Activated T-helper 2 cell treated with anti-CD3 and anti-CD28 coated beads, Interferon-gamma antibody, Interleukin-2, Interleukin-4, amounts not matched to agents 10 μg/mL and 5 μg/mL and 100 μg/mL, durations not matched to agents 14 hours and 24 hours and 36 hours (primary cell): ENCODE measurements at regions not wholly inside any gene's neighbourhood (a gene's known extent, or its start where the extent isn't known, plus 50 kb on each side); places are given as distances from the start of the nearest gene placed in this dataset.

Experiments
- DNase-seq: peaks from one replicate; pipeline ENCODE4 v3.0.0; 2021; ENCODE audit warnings: low spot score
- H3K27ac Mint-ChIP-seq: one replicate; pipeline ENCODE4 v1.8.0; 2021; ENCODE audit warnings: mixed read lengths
- H3K27me3 Mint-ChIP-seq: one replicate; pipeline ENCODE4 v1.8.0; 2021; ENCODE audit warnings: low read depth, mixed read lengths
- H3K36me3 Mint-ChIP-seq: one replicate; pipeline ENCODE4 v1.8.0; 2021; ENCODE audit warnings: low read depth, mixed read lengths
- H3K4me1 Mint-ChIP-seq: one replicate; pipeline ENCODE4 v1.8.0; 2021; ENCODE audit warnings: low read depth, mixed read lengths
- H3K4me3 Mint-ChIP-seq: one replicate; pipeline ENCODE4 v1.8.0; 2021; ENCODE audit warnings: low read depth, mild to moderate bottlenecking, moderate library complexity, mixed read lengths
- H3K9me3 Mint-ChIP-seq: one replicate; pipeline ENCODE4 v1.8.0; 2021; ENCODE audit warnings: mixed read lengths
- intact Hi-C: fragments of 100-400 bp; cut with micrococcal nuclease; formaldehyde crosslinking; loops from one replicate; pipeline ENCODE4 v1.15.1; 2023

- Mint-ChIP-seq H3K27me3 (no peaks in the 10 kb centered on the region), H3K36me3 (no peaks in the 10 kb centered on the region), H3K9me3 (no peaks in the 10 kb centered on the region), H3K27ac (no peak overlapping the region), H3K4me1 (peaks cover 3% of the 10 kb centered on the region), H3K4me3 (no peak overlapping the region)
- intact Hi-C loops = no loop called here
- DNase-seq = no peak
These were observed 125.0 kb upstream of the TSHZ2 start for GRCh38 chr20:52847029-52847660.

- peaks cover 3% of the 10 kb centered on the region for H3K4me1 Mint-ChIP-seq
- no peak for DNase-seq
- no peaks in the 10 kb centered on the region for H3K36me3 Mint-ChIP-seq
- no peak overlapping the region for H3K27ac Mint-ChIP-seq
- H3K9me3 Mint-ChIP-seq = no peaks in the 10 kb centered on the region
- H3K27me3 Mint-ChIP-seq = no peaks in the 10 kb centered on the region
- H3K4me3 Mint-ChIP-seq = no peak overlapping the region
- intact Hi-C loops = no loop called here
These were observed 127.1 kb upstream of the TSHZ2 start for GRCh38 chr20:52845044-52845443.

GRCh38 chr20:52843425-52843824, 128.7 kb upstream of the TSHZ2 start:
- intact Hi-C loops = no loop called here
- H3K27me3 Mint-ChIP-seq = no peaks in the 10 kb centered on the region
- no peak for DNase-seq
- H3K4me1 Mint-ChIP-seq = peaks cover 3% of the 10 kb centered on the region
- H3K36me3 Mint-ChIP-seq = no peaks in the 10 kb centered on the region
- no peak overlapping the region for H3K27ac Mint-ChIP-seq
- H3K4me3 Mint-ChIP-seq = no peak overlapping the region
- H3K9me3 Mint-ChIP-seq = no peaks in the 10 kb centered on the region

- Mint-ChIP-seq H3K9me3 (no peaks in the 10 kb centered on the region), H3K27me3 (peaks cover 3% of the 10 kb centered on the region), H3K36me3 (no peaks in the 10 kb centered on the region), H3K4me1 (peaks cover 3% of the 10 kb centered on the region), H3K27ac (no peak overlapping the region), H3K4me3 (no peak overlapping the region)
- intact Hi-C loops = no loop called here
- no peak for DNase-seq
These were observed 131.2 kb upstream of the TSHZ2 start for GRCh38 chr20:52841003-52841402.

- H3K4me3 Mint-ChIP-seq = no peak overlapping the region
- peaks cover 3% of the 10 kb centered on the region for H3K27me3 Mint-ChIP-seq
- no peaks in the 10 kb centered on the region for H3K36me3 Mint-ChIP-seq
- H3K27ac Mint-ChIP-seq = no peak overlapping the region
- no peaks in the 10 kb centered on the region for H3K4me1 Mint-ChIP-seq
- DNase-seq = no peak
- no peaks in the 10 kb centered on the region for H3K9me3 Mint-ChIP-seq
- intact Hi-C loops = no loop called here
These were observed 132.1 kb upstream of the TSHZ2 start for GRCh38 chr20:52840041-52840440.

- no peak overlapping the region for H3K4me3 Mint-ChIP-seq
- H3K27ac Mint-ChIP-seq = no peak overlapping the region
- no peak for DNase-seq
- H3K9me3 Mint-ChIP-seq = no peaks in the 10 kb centered on the region
- intact Hi-C loops = no loop called here
- peaks cover 3% of the 10 kb centered on the region for H3K27me3 Mint-ChIP-seq
- no peaks in the 10 kb centered on the region for H3K4me1 Mint-ChIP-seq
- no peaks in the 10 kb centered on the region for H3K36me3 Mint-ChIP-seq
These were observed 133.5 kb upstream of the TSHZ2 start for GRCh38 chr20:52838510-52839241.

- Mint-ChIP-seq H3K27me3 (peaks cover 3% of the 10 kb centered on the region), H3K36me3 (no peaks in the 10 kb centered on the region), H3K4me3 (no peak overlapping the region), H3K27ac (no peak overlapping the region), H3K9me3 (no peaks in the 10 kb centered on the region), H3K4me1 (no peaks in the 10 kb centered on the region)
- DNase-seq = no peak
- intact Hi-C loops = no loop called here
These were observed 134.8 kb upstream of the TSHZ2 start for GRCh38 chr20:52837378-52837777.

- no peaks in the 10 kb centered on the region for H3K4me1 Mint-ChIP-seq
- intact Hi-C loops = no loop called here
- peaks cover 3% of the 10 kb centered on the region for H3K27me3 Mint-ChIP-seq
- no peaks in the 10 kb centered on the region for H3K36me3 Mint-ChIP-seq
- DNase-seq = no peak
- no peaks in the 10 kb centered on the region for H3K9me3 Mint-ChIP-seq
- H3K27ac Mint-ChIP-seq = no peak overlapping the region
- H3K4me3 Mint-ChIP-seq = no peak overlapping the region
These were observed 138.3 kb upstream of the TSHZ2 start for GRCh38 chr20:52833901-52834300.

GRCh38 chr20:52832151-52832774, 139.9 kb upstream of the TSHZ2 start:
- no peaks in the 10 kb centered on the region for H3K36me3 Mint-ChIP-seq
- intact Hi-C loops = no loop called here
- H3K4me1 Mint-ChIP-seq = no peaks in the 10 kb centered on the region
- no peaks in the 10 kb centered on the region for H3K9me3 Mint-ChIP-seq
- no peak for DNase-seq
- H3K27me3 Mint-ChIP-seq = peaks cover under 1% of the 10 kb centered on the region
- H3K4me3 Mint-ChIP-seq = no peak overlapping the region
- no peak overlapping the region for H3K27ac Mint-ChIP-seq

GRCh38 chr20:52830598-52830997, 141.6 kb upstream of the TSHZ2 start:
- no peaks in the 10 kb centered on the region for H3K36me3 Mint-ChIP-seq
- DNase-seq = no peak
- intact Hi-C loops = no loop called here

GRCh38 chr20:52829111-52829510, 143.0 kb upstream of the TSHZ2 start:
- intact Hi-C loops = no loop called here
- Mint-ChIP-seq H3K4me1 (peaks cover 2% of the 10 kb centered on the region), H3K4me3 (no peak overlapping the region), H3K36me3 (no peaks in the 10 kb centered on the region), H3K9me3 (peaks cover 3% of the 10 kb centered on the region), H3K27me3 (no peaks in the 10 kb centered on the region), H3K27ac (no peak overlapping the region)
- no peak for DNase-seq

More at GRCh38 chr20:52830598-52830997, 141.6 kb upstream of the TSHZ2 start:
- no peak overlapping the region for H3K4me3 Mint-ChIP-seq
- H3K4me1 Mint-ChIP-seq = no peaks in the 10 kb centered on the region
- no peaks in the 10 kb centered on the region for H3K27me3 Mint-ChIP-seq
- no peak overlapping the region for H3K27ac Mint-ChIP-seq
- peaks cover 3% of the 10 kb centered on the region for H3K9me3 Mint-ChIP-seq

- Mint-ChIP-seq H3K4me3 (no peak overlapping the region), H3K9me3 (peaks cover 3% of the 10 kb centered on the region), H3K36me3 (no peaks in the 10 kb centered on the region), H3K27me3 (no peaks in the 10 kb centered on the region), H3K4me1 (peaks cover 2% of the 10 kb centered on the region), H3K27ac (no peak overlapping the region)
- intact Hi-C loops = no loop called here
- no peak for DNase-seq
These were observed 144.0 kb upstream of the TSHZ2 start for GRCh38 chr20:52828199-52828598.

GRCh38 chr20:52826722-52827121, 145.4 kb upstream of the TSHZ2 start:
- Mint-ChIP-seq H3K27ac (no peak overlapping the region), H3K4me3 (no peak overlapping the region), H3K9me3 (peaks cover 3% of the 10 kb centered on the region), H3K36me3 (no peaks in the 10 kb centered on the region), H3K4me1 (peaks cover 2% of the 10 kb centered on the region), H3K27me3 (no peaks in the 10 kb centered on the region)
- intact Hi-C loops = no loop called here
- DNase-seq = no peak
